ENCODE measurements at regions not wholly inside any gene's neighbourhood (a gene's known extent, or its start where the extent isn't known, plus 50 kb on each side); places are given as distances from the start of the nearest gene placed in this dataset.

- no peak for TF ChIP-seq CTCF (IDR thresholded peaks at IDR 0.05; ENCODE audit: low read depth, low read length)
- no peak for TF ChIP-seq POLR2A (IDR thresholded peaks at IDR 0.05; ENCODE audit: extremely low read depth, insufficient read length)
- no peak for TF ChIP-seq MYC (IDR thresholded peaks at IDR 0.05; ENCODE audit: low read depth, low read length)
- no peak for TF ChIP-seq MAX (IDR thresholded peaks at IDR 0.05; ENCODE audit: low read depth, low read length)
These were observed 163.4 kb upstream of the GADL1 start for GRCh38 chr3:31057891-31058290.
